GM03348 (cell line): ENCODE measurements at regions not wholly inside any gene's neighbourhood (a gene's known extent, or its start where the extent isn't known, plus 50 kb on each side); places are given as distances from the start of the nearest gene placed in this dataset.

Experiments
- DNase-seq: peaks from one replicate; pipeline ENCODE4 v3.0.0; 2012; ENCODE audit warnings: low spot score

- DNase-seq = no peak
Measured at GRCh38 chr7:155867280-155867679, 55.0 kb upstream of the SHH start.

DNA sequence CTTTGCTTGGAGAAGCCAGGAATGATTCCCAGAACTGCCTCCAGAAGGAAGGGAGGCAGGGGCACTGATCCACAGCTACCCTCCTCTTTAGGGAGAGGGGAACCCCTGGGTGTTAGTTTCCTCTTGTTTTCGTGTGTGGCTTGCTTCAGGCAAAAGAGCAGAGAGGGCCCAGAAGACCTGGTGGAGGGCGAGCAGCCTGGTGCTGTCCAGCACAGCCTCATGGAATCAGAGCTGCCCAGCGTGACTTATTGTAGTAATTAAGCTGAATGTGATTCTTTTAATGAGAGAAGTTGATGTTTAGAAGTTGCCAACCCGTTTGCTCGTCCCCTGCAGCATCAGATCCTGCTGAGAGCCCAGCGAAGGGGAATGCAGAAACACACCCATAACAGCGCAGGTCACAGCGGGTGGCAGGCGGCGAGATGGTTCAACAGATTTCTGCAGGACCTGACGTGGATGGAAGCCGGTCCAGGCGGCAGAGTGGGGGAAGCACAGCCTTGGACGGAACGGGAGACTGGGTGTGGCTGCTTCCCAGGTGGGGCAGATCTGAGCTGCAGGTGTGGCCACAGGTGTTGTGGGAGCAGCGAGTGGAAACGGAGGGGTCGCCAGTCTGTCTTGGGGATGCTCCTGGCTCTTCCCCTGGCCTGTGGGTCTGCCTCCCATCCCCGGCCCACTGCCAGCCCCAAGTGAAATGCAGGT lies 53.7 kb upstream of the SHH start:
- no peak for DNase-seq

GRCh38 chr7:155864991-155865690 lies 52.9 kb upstream of the SHH start:
- DNase-seq = no peak

DNA sequence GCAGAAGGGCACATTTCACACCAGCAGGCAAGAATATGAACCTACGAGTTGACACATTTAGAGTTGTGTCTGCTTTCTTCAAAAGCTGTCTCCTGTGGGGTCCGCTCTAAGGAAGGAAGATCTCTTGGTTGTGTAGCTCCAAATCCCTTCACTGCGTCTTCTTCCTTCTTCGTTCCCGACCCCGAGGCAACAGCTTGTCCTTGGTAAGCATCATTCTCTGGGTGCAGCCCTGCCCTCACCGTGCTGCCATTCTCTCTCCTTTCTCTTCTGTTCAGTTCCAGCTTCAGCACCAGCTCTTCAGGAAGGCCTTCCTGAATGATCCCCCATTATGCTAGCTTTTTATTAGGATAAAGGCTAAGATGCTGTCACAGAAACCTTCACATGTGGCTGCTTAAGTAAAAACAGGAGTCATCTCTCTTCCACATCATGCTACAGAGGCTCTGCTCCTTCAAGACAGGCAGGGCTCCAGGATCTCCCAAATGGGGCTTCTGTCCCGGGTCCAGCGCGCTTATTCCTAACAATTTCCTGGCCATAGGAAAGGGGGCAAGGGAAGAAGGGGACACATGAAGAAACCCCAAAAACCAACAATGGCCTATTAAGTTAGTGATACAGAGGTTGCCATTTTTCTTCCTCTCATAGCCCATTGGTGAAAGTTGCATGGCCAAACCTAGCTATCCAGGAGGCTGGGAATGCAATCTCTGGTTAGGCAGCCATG lies 52.2 kb upstream of the SHH start:
- DNase-seq = no peak

DNA sequence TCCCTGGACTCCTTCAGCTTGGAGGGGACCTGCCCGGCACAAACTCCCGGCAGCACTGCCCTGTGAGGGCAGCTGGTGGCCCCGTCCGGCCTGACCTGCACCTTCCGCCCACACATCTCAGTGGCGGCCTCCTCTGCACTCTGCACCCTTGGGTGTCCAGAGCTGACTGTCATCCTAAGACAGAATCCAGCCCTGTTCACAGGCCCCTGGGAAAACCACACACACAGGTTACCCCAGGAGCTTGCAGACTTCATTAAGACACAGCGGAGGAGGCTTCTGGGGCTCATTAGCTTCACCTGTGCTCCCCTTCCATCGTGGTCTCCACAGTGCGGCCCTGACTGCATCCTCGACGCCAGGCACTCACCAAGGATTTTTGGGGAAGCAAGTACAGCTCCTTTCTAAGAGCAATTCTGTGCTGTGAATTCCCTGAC lies 51.5 kb upstream of the SHH start:
- DNase-seq = no peak

DNA sequence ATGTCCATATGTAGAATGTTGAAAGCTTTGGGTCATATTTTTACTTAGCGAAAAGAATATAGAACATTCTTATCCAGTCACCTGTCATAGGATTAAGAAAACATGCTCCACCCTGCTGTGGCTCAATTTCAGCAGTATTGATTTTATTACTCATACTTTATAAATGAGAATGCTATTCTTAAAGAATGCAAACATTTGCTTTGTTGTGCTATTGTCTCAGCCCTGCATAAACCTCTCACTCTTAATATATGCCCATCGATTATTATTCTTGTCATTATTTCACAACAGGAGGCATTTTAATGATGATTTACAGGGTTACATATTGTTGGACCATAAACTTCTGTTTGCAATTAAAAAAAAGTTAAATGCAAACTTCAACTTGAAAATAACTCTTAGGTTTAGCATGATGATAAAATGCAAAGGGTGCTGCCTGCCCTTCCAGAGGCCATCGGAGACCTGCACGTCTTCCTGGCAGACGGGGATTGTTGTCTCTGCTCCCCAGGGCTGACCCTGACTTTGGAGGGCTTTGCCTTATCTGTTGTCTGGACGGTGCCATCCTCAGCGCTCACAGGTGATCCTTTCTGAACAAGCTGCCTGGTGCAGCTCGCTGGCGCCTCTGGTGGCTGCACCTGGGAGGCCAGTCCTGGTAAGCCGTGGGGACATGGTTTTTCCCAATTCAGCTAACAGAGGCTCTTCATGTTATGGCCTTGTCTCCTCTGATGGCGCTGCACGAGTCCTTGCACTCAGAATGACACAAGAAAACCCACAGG lies 50.0 kb upstream of the SHH start:
- DNase-seq = no peak
